ENCODE measurements at regions not wholly inside any gene's neighbourhood (a gene's known extent, or its start where the extent isn't known, plus 50 kb on each side); places are given as distances from the start of the nearest gene placed in this dataset.

DNA sequence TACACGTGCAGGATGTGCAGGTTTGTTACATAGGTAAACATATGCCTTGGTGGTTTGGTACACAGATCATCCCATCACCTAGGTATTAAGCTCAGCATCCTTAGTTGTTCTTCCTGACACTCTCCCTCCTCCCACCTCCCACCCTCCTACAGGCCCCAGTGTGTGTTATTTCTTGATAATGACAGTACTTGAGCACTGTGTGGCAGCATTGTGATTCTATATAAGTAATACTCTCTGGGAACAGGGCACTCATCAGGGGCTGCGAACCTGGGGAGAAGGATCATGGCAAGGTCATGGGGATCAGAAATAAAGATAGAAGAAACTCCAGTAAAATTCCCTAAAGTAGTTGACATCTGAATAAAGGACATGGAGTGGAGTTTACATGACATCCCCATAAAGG is 1256.2 kb upstream of the CRIM1 start:
- DNase-seq (ENCODE audit: low spot score) = no peak
- Histone ChIP-seq H3K4me1 (ENCODE audit: control insufficient read depth in 4 of 4, insufficient read depth in 4 of 4, low read length in 3 of 4) (no peaks in the 10 kb centered on the region), H3K9ac (ENCODE audit: low read depth in 1 of 2, low read length in 2 of 2) (no peak overlapping the region), H3K27ac (ENCODE audit: low read depth in 1 of 2, low read length in 2 of 2) (no peak overlapping the region), H3K4me3 (ENCODE audit: low read depth in 1 of 3, low read length in 3 of 3) (no peak overlapping the region), H3K36me3 (ENCODE audit: control insufficient read depth in 4 of 4, insufficient read depth in 3 of 4, low read depth in 1 of 4, low read length in 3 of 4) (no peaks in the 10 kb centered on the region), H3K27me3 (ENCODE audit: control insufficient read depth in 4 of 4, insufficient read depth in 4 of 4, low read length in 3 of 4) (no peaks in the 10 kb centered on the region), H3K9me3 (ENCODE audit: control insufficient read depth in 4 of 4, low read length in 3 of 4) (no peaks in the 10 kb centered on the region)
- WGBS = 38% methylated on average over 2 of the region's 2 CpGs
- TF ChIP-seq RAD21 (IDR thresholded peaks at IDR 0.05) (no peak), SP1 (IDR thresholded peaks at IDR 0.05) (no peak), JUND (IDR thresholded peaks at IDR 0.05) (no peak), TAF1 (conservative IDR thresholded peaks at IDR 0.05) (no peak), FOXA1 (IDR thresholded peaks at IDR 0.05) (no peak), NR2F2 (IDR thresholded peaks at IDR 0.05) (no peak), HNF4A (conservative IDR thresholded peaks at IDR 0.05) (no peak), EGR1 (IDR thresholded peaks at IDR 0.05; ENCODE audit: low read depth in 2 of 2) (no peak), GABPA (IDR thresholded peaks at IDR 0.05 in 1 of 2, conservative IDR thresholded peaks at IDR 0.05 in 1 of 2) (no peak), RXRA (IDR thresholded peaks at IDR 0.05) (no peak), FOXA2 (IDR thresholded peaks at IDR 0.05) (no peak)
- TF ChIP-seq, protein P1, sequence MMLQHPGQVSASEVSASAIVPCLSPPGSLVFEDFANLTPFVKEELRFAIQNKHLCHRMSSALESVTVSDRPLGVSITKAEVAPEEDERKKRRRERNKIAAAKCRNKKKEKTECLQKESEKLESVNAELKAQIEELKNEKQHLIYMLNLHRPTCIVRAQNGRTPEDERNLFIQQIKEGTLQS (IDR thresholded peaks at IDR 0.05) = no peak
- TF ChIP-seq, protein P2, sequence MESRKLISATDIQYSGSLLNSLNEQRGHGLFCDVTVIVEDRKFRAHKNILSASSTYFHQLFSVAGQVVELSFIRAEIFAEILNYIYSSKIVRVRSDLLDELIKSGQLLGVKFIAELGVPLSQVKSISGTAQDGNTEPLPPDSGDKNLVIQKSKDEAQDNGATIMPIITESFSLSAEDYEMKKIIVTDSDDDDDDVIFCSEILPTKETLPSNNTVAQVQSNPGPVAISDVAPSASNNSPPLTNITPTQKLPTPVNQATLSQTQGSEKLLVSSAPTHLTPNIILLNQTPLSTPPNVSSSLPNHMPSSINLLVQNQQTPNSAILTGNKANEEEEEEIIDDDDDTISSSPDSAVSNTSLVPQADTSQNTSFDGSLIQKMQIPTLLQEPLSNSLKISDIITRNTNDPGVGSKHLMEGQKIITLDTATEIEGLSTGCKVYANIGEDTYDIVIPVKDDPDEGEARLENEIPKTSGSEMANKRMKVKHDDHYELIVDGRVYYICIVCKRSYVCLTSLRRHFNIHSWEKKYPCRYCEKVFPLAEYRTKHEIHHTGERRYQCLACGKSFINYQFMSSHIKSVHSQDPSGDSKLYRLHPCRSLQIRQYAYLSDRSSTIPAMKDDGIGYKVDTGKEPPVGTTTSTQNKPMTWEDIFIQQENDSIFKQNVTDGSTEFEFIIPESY (IDR thresholded peaks at IDR 0.05) = no peak
- TF ChIP-seq, protein P3, sequence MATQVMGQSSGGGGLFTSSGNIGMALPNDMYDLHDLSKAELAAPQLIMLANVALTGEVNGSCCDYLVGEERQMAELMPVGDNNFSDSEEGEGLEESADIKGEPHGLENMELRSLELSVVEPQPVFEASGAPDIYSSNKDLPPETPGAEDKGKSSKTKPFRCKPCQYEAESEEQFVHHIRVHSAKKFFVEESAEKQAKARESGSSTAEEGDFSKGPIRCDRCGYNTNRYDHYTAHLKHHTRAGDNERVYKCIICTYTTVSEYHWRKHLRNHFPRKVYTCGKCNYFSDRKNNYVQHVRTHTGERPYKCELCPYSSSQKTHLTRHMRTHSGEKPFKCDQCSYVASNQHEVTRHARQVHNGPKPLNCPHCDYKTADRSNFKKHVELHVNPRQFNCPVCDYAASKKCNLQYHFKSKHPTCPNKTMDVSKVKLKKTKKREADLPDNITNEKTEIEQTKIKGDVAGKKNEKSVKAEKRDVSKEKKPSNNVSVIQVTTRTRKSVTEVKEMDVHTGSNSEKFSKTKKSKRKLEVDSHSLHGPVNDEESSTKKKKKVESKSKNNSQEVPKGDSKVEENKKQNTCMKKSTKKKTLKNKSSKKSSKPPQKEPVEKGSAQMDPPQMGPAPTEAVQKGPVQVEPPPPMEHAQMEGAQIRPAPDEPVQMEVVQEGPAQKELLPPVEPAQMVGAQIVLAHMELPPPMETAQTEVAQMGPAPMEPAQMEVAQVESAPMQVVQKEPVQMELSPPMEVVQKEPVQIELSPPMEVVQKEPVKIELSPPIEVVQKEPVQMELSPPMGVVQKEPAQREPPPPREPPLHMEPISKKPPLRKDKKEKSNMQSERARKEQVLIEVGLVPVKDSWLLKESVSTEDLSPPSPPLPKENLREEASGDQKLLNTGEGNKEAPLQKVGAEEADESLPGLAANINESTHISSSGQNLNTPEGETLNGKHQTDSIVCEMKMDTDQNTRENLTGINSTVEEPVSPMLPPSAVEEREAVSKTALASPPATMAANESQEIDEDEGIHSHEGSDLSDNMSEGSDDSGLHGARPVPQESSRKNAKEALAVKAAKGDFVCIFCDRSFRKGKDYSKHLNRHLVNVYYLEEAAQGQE (IDR thresholded peaks at IDR 0.05) = no peak
- TF ChIP-seq, protein P4, sequence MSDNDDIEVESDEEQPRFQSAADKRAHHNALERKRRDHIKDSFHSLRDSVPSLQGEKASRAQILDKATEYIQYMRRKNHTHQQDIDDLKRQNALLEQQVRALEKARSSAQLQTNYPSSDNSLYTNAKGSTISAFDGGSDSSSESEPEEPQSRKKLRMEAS (IDR thresholded peaks at IDR 0.05) = no peak

DNA sequence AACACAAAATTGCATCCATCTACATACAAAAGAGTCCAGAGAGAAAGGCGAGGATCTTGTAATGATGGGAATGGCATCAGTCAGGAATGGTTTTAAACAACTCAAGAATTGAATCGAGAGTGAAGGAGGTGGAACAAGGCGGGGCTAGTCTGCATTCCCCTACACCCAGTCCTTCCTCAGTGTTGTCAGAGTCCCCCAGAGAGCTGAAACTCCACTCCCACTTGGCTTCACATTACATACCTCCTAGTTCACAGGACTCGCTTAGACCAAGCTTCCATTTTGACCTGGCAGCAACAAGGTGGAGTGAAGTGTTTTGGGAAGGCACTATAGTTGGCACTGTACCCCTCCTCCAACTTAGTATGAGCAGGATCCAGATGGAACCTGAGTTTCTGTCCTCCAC is 1273.5 kb upstream of the CRIM1 start:
- WGBS = 76% methylated on average over 4 of the region's 4 CpGs
- Histone ChIP-seq H3K4me3 (ENCODE audit: low read depth in 1 of 3, low read length in 3 of 3) (no peak overlapping the region), H3K9ac (ENCODE audit: low read depth in 1 of 2, low read length in 2 of 2) (no peak overlapping the region), H3K27ac (ENCODE audit: low read depth in 1 of 2, low read length in 2 of 2) (no peak overlapping the region), H3K36me3 (ENCODE audit: control insufficient read depth in 4 of 4, insufficient read depth in 3 of 4, low read depth in 1 of 4, low read length in 3 of 4) (no peaks in the 10 kb centered on the region), H3K4me1 (ENCODE audit: control insufficient read depth in 4 of 4, insufficient read depth in 4 of 4, low read length in 3 of 4) (no peaks in the 10 kb centered on the region), H3K9me3 (ENCODE audit: control insufficient read depth in 4 of 4, low read length in 3 of 4) (no peaks in the 10 kb centered on the region), H3K27me3 (ENCODE audit: control insufficient read depth in 4 of 4, insufficient read depth in 4 of 4, low read length in 3 of 4) (no peaks in the 10 kb centered on the region)
- no peak for TF ChIP-seq NR2F2 (IDR thresholded peaks at IDR 0.05)
- TF ChIP-seq RXRA (IDR thresholded peaks at IDR 0.05) = no peak
- TF ChIP-seq, protein P4 (IDR thresholded peaks at IDR 0.05) = no peak
- TF ChIP-seq, protein P1 (IDR thresholded peaks at IDR 0.05) = no peak
- TF ChIP-seq SP1 (IDR thresholded peaks at IDR 0.05) = no peak
- TF ChIP-seq HNF4A (conservative IDR thresholded peaks at IDR 0.05) = no peak
- no peak for DNase-seq (ENCODE audit: low spot score)
